CD14-positive monocyte (primary cell): ENCODE measurements at regions not wholly inside any gene's neighbourhood (a gene's known extent, or its start where the extent isn't known, plus 50 kb on each side); places are given as distances from the start of the nearest gene placed in this dataset.
A peak's percentile ranks its signal among the peaks of the same experiment; 100 is the strongest.

Experiments used
- DNase-seq, 3 donors: peaks; one replicate each; pipeline ENCODE4 v3.0.0-alpha.2; 2011 to 2022
- H2AFZ ChIP-seq: 2 replicates; pipeline ENCODE4 v1.6.0; 2012; ENCODE audit warnings: mild to moderate bottlenecking, low read depth, low read length, inconsistent platforms; ENCODE audit not compliant: insufficient read depth, poor library complexity, severe bottlenecking
- H3K27ac ChIP-seq, 2 donors: 1 replicate in 1 of 2; 2 replicates in 1 of 2; pipeline ENCODE4 v1.5.1; 2012 to 2013; ENCODE audit warnings: low read length in 2 of 2, control low read depth in 1 of 2, inconsistent platforms in 1 of 2, low read depth in 1 of 2, mild to moderate bottlenecking in 1 of 2
- H3K27me3 ChIP-seq, 2 donors: one replicate each; pipeline versions ENCODE4 v1.6.0 to v1.6.1; 2011 to 2013; ENCODE audit warnings: low read length in 2 of 2; ENCODE audit not compliant: control insufficient read depth in 2 of 2, insufficient read depth in 2 of 2
- H3K36me3 ChIP-seq, 2 donors: replicated peaks in 1 of 2; 1 replicate in 1 of 2; 2 replicates in 1 of 2; pipeline versions ENCODE4 v1.5.1 to v1.6.1; 2012 to 2013; ENCODE audit warnings: low read length in 2 of 2, control low read depth in 1 of 2, inconsistent platforms in 1 of 2, mild to moderate bottlenecking in 1 of 2; ENCODE audit not compliant: insufficient read depth in 2 of 2, control insufficient read depth in 1 of 2
- H3K4me1 ChIP-seq, 2 donors: 1 replicate in 1 of 2; 2 replicates in 1 of 2; pipeline versions ENCODE4 v1.5.1 to v1.6.1; 2012 to 2013; ENCODE audit warnings: low read length in 2 of 2, control low read depth in 1 of 2, inconsistent platforms in 1 of 2, mild to moderate bottlenecking in 1 of 2, moderate library complexity in 1 of 2; ENCODE audit not compliant: insufficient read depth in 2 of 2, control insufficient read depth in 1 of 2
- H3K4me2 ChIP-seq: replicated peaks from 2 replicates; pipeline ENCODE3; 2012; ENCODE audit warnings: low read length, moderate library complexity, mild to moderate bottlenecking; ENCODE audit not compliant: poor library complexity, severe bottlenecking; ENCODE audit errors: extremely low read depth
- H3K4me3 ChIP-seq, 3 experiments: fragments of 200-600 bp in 1 of 3; sonication (generic) in 1 of 3; replicated peaks in 1 of 3; 1 replicate in 2 of 3; 2 replicates in 1 of 3; pipeline ENCODE4 v1.5.1; 2011 to 2013; ENCODE audit warnings: low read length in 3 of 3, mild to moderate bottlenecking in 3 of 3, control low read depth in 2 of 3, low read depth in 2 of 3, inconsistent platforms in 1 of 3, moderate library complexity in 1 of 3
- H3K79me2 ChIP-seq: 2 replicates; pipeline ENCODE4 v1.6.0; 2012; ENCODE audit warnings: mild to moderate bottlenecking, control low read depth, inconsistent platforms, low read length, moderate library complexity; ENCODE audit not compliant: insufficient read depth
- H3K9ac ChIP-seq: 2 replicates; pipeline ENCODE4 v1.6.0; 2017; ENCODE audit warnings: low read length, mild to moderate bottlenecking; ENCODE audit not compliant: insufficient read depth, poor library complexity, severe bottlenecking
- H3K9me3 ChIP-seq, 2 donors: replicated peaks in 1 of 2; 1 replicate in 1 of 2; 2 replicates in 1 of 2; pipeline versions ENCODE4 v1.5.1 to v1.6.1; 2012 to 2013; ENCODE audit warnings: low read length in 2 of 2, control low read depth in 1 of 2; ENCODE audit not compliant: control insufficient read depth in 1 of 2, insufficient read depth in 1 of 2
- H4K20me1 ChIP-seq: 2 replicates; pipeline ENCODE4 v1.6.0; 2012; ENCODE audit warnings: mild to moderate bottlenecking, low read length, control low read depth, moderate library complexity; ENCODE audit not compliant: insufficient read depth
- H3K27ac Mint-ChIP-seq, 7 donors: one replicate each; pipeline ENCODE4 v1.8.0; 2020; ENCODE audit warnings: mild to moderate bottlenecking in 7 of 7, mixed read lengths in 7 of 7, moderate library complexity in 6 of 7, inconsistent platforms in 2 of 7
- H3K27me3 Mint-ChIP-seq, 3 donors: one replicate each; pipeline ENCODE4 v1.8.0; 2021 to 2022; ENCODE audit warnings: low read depth in 3 of 3, mild to moderate bottlenecking in 3 of 3, mixed read lengths in 3 of 3, moderate library complexity in 3 of 3, inconsistent platforms in 1 of 3
- H3K36me3 Mint-ChIP-seq, 2 donors: one replicate each; pipeline ENCODE4 v1.8.0; 2020; ENCODE audit warnings: mixed read lengths in 2 of 2, inconsistent platforms in 1 of 2, mild to moderate bottlenecking in 1 of 2
- H3K4me1 Mint-ChIP-seq: one replicate; pipeline ENCODE4 v1.8.0; 2020; ENCODE audit warnings: mild to moderate bottlenecking, mixed read lengths
- H3K4me3 Mint-ChIP-seq, 2 donors: one replicate each; pipeline ENCODE4 v1.8.0; 2020; ENCODE audit warnings: mild to moderate bottlenecking in 2 of 2, mixed read lengths in 2 of 2, moderate library complexity in 1 of 2
- H3K9me3 Mint-ChIP-seq, 7 donors: one replicate each; pipeline ENCODE4 v1.8.0; 2020 to 2022; ENCODE audit warnings: mixed read lengths in 7 of 7, mild to moderate bottlenecking in 6 of 7, moderate library complexity in 6 of 7, inconsistent platforms in 2 of 7
- WGBS: methylation state at CpG from one replicate; pipeline ENCODE4 v1.1.5; 2013; ENCODE audit warnings: missing lambda C conversion rate; ENCODE audit not compliant: insufficient coverage; 5-methylcytosine and 5-hydroxymethylcytosine counted together
- intact Hi-C, 2 donors: fragments of 100-400 bp; cut with micrococcal nuclease; formaldehyde crosslinking; loops; one replicate each; pipeline versions ENCODE4 v1.15.0 to v1.15.1; 2023
- TF ChIP-seq, protein P1 (sequence below): fragments of 200-600 bp; IDR thresholded peaks from one replicate; pipeline ENCODE4 v1.8.0; 2022; ENCODE audit warnings: antibody characterized with exemption, mild to moderate bottlenecking

DNA sequence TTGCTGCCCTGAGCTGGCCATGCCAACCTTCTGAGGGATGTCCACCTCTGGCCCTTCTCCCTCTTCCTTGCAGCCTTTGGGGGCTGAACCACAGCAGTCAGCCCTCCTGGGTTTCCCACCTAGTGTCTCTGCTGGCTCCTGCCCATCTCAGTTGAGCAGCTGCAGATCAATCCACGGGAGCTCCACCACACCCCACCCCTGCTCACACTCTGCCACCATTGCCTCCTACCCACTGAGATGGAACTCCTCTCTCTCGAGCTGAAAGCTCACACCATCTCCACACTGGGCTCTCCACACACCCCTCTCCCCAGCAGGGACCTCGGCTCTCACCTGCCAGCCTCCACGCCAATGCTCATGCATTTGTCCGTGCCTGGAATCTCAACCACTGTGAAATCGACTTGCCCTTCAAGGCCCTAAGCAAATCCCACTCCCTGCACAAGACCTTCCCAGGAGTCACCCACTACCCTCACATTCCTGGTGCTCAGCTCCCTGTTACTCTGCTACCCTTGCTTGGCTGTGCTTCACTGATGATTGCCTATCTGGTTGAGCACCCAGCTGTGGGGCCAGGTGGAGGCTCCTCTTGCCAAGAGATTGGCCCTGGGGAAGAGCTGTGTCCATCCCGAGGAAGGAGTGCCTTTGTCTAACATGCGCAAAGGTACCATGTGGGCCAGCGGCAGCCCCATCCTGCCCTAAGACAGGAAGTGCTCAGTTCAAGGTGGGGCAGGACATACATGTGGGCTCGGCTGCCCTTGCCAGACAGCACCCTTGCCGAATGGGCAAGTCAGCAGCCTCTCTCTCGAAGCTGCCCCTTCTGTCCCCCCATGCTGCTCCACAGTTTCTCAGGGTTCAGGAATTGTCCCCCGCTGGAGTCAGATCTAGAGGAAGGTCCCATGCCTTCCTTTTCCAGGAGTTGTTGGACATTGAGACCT is 208.7 kb downstream of the CYP26B1 start:
- H3K4me3 ChIP-seq = no peak overlapping the region
- peaks cover 16% of the 10 kb centered on the region for H3K4me1 Mint-ChIP-seq
- H3K27me3 ChIP-seq = no peaks in the 10 kb centered on the region
- H4K20me1 ChIP-seq = no peaks in the 10 kb centered on the region
- peaks cover 10 to 12% of the 10 kb centered on the region in 2 donors for H3K4me1 ChIP-seq
- no peak overlapping the region for H3K27ac ChIP-seq
- H3K36me3 ChIP-seq = no peaks in the 10 kb centered on the region
- WGBS = 93% methylated on average over 12 of the region's 13 CpGs
- DNase-seq = peak in 1 of 3 donors; percentile 1
- TF ChIP-seq, protein P1, sequence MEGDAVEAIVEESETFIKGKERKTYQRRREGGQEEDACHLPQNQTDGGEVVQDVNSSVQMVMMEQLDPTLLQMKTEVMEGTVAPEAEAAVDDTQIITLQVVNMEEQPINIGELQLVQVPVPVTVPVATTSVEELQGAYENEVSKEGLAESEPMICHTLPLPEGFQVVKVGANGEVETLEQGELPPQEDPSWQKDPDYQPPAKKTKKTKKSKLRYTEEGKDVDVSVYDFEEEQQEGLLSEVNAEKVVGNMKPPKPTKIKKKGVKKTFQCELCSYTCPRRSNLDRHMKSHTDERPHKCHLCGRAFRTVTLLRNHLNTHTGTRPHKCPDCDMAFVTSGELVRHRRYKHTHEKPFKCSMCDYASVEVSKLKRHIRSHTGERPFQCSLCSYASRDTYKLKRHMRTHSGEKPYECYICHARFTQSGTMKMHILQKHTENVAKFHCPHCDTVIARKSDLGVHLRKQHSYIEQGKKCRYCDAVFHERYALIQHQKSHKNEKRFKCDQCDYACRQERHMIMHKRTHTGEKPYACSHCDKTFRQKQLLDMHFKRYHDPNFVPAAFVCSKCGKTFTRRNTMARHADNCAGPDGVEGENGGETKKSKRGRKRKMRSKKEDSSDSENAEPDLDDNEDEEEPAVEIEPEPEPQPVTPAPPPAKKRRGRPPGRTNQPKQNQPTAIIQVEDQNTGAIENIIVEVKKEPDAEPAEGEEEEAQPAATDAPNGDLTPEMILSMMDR = no peak
- H3K27ac Mint-ChIP-seq = no peak overlapping the region
- intact Hi-C loops = no loop called here
- H3K9ac ChIP-seq = no peak overlapping the region
- H3K4me3 Mint-ChIP-seq = no peak overlapping the region
- peaks cover 0 to 6% (median 4%) of the 10 kb centered on the region in 3 donors for H3K27me3 Mint-ChIP-seq
- H3K36me3 Mint-ChIP-seq = no peaks in the 10 kb centered on the region
- H2AFZ ChIP-seq = no peak overlapping the region
- H3K9me3 Mint-ChIP-seq = peaks cover 0 to 6% (median 2%) of the 10 kb centered on the region in 7 donors
- H3K9me3 ChIP-seq = no peaks in the 10 kb centered on the region
- no peaks in the 10 kb centered on the region for H3K79me2 ChIP-seq
- no peak overlapping the region for H3K4me2 ChIP-seq

DNA sequence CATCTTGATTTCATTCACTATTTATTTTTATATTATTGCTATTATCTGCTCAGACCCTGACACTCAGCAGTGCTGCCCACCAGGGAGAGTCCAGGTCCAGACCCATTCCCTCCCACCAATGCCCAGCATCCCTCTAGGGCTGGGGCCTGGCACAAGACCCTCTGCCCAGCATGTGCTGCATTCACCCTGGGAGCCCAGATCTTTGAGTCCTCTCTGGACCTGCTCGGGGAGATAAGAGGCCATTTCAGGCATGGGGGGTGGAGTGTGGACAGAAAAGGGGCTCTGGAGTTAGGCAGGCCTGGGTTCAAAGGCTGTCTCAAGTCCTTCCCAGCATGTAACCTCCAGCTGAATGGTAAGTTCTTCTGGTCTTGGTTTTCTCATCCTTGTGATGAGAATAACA is 209.6 kb downstream of the CYP26B1 start:
- TF ChIP-seq, protein P1 = no peak
- peak in 1 of 3 donors; percentile 0 for DNase-seq
- Histone ChIP-seq H4K20me1 (no peaks in the 10 kb centered on the region), H3K27me3 (no peaks in the 10 kb centered on the region), H3K9me3 (no peaks in the 10 kb centered on the region), H3K4me3 (no peak overlapping the region), H2AFZ (no peak overlapping the region), H3K9ac (no peak overlapping the region), H3K4me2 (no peak overlapping the region), H3K4me1 (peaks cover 10 to 12% of the 10 kb centered on the region in 2 donors), H3K27ac (no peak overlapping the region), H3K79me2 (no peaks in the 10 kb centered on the region), H3K36me3 (no peaks in the 10 kb centered on the region)
- intact Hi-C loops = no loop called here
- peaks cover 0 to 6% (median 2%) of the 10 kb centered on the region in 7 donors for H3K9me3 Mint-ChIP-seq
- 75% methylated on average over 1 of the region's 1 CpG for WGBS
- H3K27me3 Mint-ChIP-seq = peaks cover 0 to 8% (median 2%) of the 10 kb centered on the region in 3 donors
- no peaks in the 10 kb centered on the region for H3K36me3 Mint-ChIP-seq
- no peak overlapping the region for H3K27ac Mint-ChIP-seq
- H3K4me3 Mint-ChIP-seq = no peak overlapping the region
- peaks cover 19% of the 10 kb centered on the region for H3K4me1 Mint-ChIP-seq
